Chondrocyte (in vitro differentiated cells): ENCODE measurements at regions not wholly inside any gene's neighbourhood (a gene's known extent, or its start where the extent isn't known, plus 50 kb on each side); places are given as distances from the start of the nearest gene placed in this dataset.

Experiments
- DNase-seq: peaks from one replicate; pipeline ENCODE4 v3.0.0; 2021; ENCODE audit warnings: mixed read lengths, low spot score
- H3K27ac Mint-ChIP-seq: one replicate; pipeline ENCODE4 v1.8.0; 2021; ENCODE audit warnings: mild to moderate bottlenecking, moderate library complexity, mixed read lengths; ENCODE audit not compliant: unreplicated experiment
- H3K27me3 Mint-ChIP-seq: 2 replicates; pipeline ENCODE4 v1.8.0; 2021; ENCODE audit warnings: low read depth, mixed read lengths
- H3K36me3 Mint-ChIP-seq: 2 replicates; pipeline ENCODE4 v1.8.0; 2021; ENCODE audit warnings: low read depth, mixed read lengths
- H3K4me1 Mint-ChIP-seq: 2 replicates; pipeline ENCODE4 v1.8.0; 2021; ENCODE audit warnings: low read depth, mild to moderate bottlenecking, mixed read lengths
- H3K4me3 Mint-ChIP-seq: one replicate; pipeline ENCODE4 v1.8.0; 2021; ENCODE audit warnings: mild to moderate bottlenecking, moderate library complexity, mixed read lengths; ENCODE audit not compliant: unreplicated experiment
- H3K9me3 Mint-ChIP-seq: 2 replicates; pipeline ENCODE4 v1.8.0; 2021; ENCODE audit warnings: low read depth, mixed read lengths
- CTCF ChIP-seq: fragments of 200-600 bp; sonication (generic); IDR thresholded peaks from 2 replicates; pipeline ENCODE4 v1.5.0; 2021; ENCODE audit warnings: antibody characterized with exemption, mild to moderate bottlenecking, moderate library complexity

GRCh38 chr12:25327321-25327720, 76.6 kb upstream of the KRAS start:
- no peak overlapping the region for H3K4me3 Mint-ChIP-seq
- no peaks in the 10 kb centered on the region for H3K9me3 Mint-ChIP-seq
- H3K27ac Mint-ChIP-seq, result no peak overlapping the region
- H3K4me1 Mint-ChIP-seq, result peaks cover 26% of the 10 kb centered on the region
- no peak for TF ChIP-seq CTCF
- no peak for DNase-seq
- no peaks in the 10 kb centered on the region for H3K36me3 Mint-ChIP-seq
- no peaks in the 10 kb centered on the region for H3K27me3 Mint-ChIP-seq

DNA sequence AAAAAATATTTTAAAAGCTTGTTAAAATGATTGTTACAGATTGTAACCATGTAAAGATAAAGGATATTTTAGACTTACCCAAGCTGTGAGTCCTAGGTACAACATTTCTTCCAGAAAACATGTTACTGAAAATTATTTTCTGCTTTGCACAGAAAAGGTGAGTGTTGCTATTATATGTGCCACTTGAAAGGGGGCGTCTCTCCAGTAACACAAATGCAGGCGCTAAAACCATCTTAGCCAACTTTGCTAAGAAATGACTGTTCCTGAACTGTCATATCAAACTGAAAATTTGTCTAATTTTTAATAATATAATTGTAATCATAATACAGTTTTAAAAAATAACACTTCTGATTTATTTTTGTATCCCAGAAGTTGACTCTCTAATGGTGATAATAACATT, 75.6 kb upstream of the KRAS start:
- TF ChIP-seq CTCF, result no peak
- no peak for DNase-seq
- Mint-ChIP-seq H3K4me3 (no peak overlapping the region), H3K27me3 (no peaks in the 10 kb centered on the region), H3K36me3 (no peaks in the 10 kb centered on the region), H3K27ac (no peak overlapping the region), H3K4me1 (peaks cover 27% of the 10 kb centered on the region), H3K9me3 (no peaks in the 10 kb centered on the region)

DNA sequence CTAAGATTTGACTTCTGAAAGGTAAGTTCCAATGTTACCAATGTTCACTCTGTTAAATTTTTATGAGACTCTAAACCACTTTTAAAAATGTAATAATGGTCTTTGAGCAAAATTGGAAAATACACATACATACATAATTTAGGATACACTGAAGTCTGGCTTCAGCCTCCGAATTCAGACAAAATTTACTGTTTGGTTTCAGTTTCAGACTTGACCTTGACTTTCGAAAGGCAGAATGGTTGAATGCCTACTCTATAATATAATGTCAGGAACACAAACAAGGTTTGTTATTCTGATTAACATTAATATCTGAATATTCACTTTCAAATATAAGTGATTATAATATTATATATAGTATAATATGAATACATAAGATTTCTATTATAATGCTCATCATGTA, 74.1 kb upstream of the KRAS start:
- no peak for TF ChIP-seq CTCF
- H3K27me3 Mint-ChIP-seq, result no peaks in the 10 kb centered on the region
- H3K27ac Mint-ChIP-seq, result no peak overlapping the region
- H3K9me3 Mint-ChIP-seq, result no peaks in the 10 kb centered on the region
- no peaks in the 10 kb centered on the region for H3K36me3 Mint-ChIP-seq
- DNase-seq, result no peak
- H3K4me3 Mint-ChIP-seq, result no peak overlapping the region
- peaks cover 33% of the 10 kb centered on the region for H3K4me1 Mint-ChIP-seq

GRCh38 chr12:25323581-25323982, 72.9 kb upstream of the KRAS start:
- no peak overlapping the region for H3K4me3 Mint-ChIP-seq
- no peak overlapping the region for H3K27ac Mint-ChIP-seq
- no peaks in the 10 kb centered on the region for H3K27me3 Mint-ChIP-seq
- no peak for TF ChIP-seq CTCF
- DNase-seq, result no peak
- H3K9me3 Mint-ChIP-seq, result no peaks in the 10 kb centered on the region
- peaks cover 35% of the 10 kb centered on the region for H3K4me1 Mint-ChIP-seq
- no peaks in the 10 kb centered on the region for H3K36me3 Mint-ChIP-seq

GRCh38 chr12:25322918-25323531, 72.3 kb upstream of the KRAS start:
- Mint-ChIP-seq H3K9me3 (no peaks in the 10 kb centered on the region), H3K27me3 (no peaks in the 10 kb centered on the region), H3K4me1 (peaks cover 35% of the 10 kb centered on the region), H3K36me3 (no peaks in the 10 kb centered on the region), H3K4me3 (no peak overlapping the region), H3K27ac (no peak overlapping the region)
- no peak for DNase-seq
- no peak for TF ChIP-seq CTCF
